ENCODE measurements at regions not wholly inside any gene's neighbourhood (a gene's known extent, or its start where the extent isn't known, plus 50 kb on each side); places are given as distances from the start of the nearest gene placed in this dataset.

DNA sequence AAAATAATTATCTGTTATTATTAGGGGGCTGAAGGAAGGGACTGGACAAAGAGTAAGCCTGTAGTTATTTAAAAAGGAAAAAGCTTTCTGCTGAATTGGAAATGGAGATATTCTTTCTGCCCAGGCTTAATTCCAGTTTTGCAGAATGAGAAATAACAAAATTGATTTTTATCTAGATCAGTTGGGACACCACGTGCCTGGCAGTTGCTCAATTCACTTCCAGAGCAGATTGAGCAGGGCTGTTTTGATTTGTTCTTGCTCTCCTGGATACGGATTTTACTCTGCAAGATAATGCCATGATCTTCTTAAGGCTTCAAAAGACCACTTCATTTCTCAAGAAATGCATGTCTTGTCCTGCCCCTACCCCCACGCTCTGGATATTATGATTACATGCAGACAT lies 524.3 kb downstream of the TCERG1L start:
- no peak for TF ChIP-seq POLR2A (IDR thresholded peaks at IDR 0.05)
- TF ChIP-seq CTCF (IDR thresholded peaks at IDR 0.05) = no peak
